ENCODE measurements at regions not wholly inside any gene's neighbourhood (a gene's known extent, or its start where the extent isn't known, plus 50 kb on each side); places are given as distances from the start of the nearest gene placed in this dataset.

GRCh38 chr14:40618225-40618898 is 988.3 kb upstream of the LRFN5 start:
- H3K4me3 ChIP-seq (ENCODE audit: low read depth, low read length), result no peak overlapping the region
- no peak for TF ChIP-seq CTCF (conservative IDR thresholded peaks at IDR 0.05; ENCODE audit: low read depth, low read length)
- DNase-seq (ENCODE audit: low read depth), result no peak

GRCh38 chr14:40616579-40616978 is 990.1 kb upstream of the LRFN5 start:
- no peak for DNase-seq (ENCODE audit: low read depth)
- TF ChIP-seq CTCF (conservative IDR thresholded peaks at IDR 0.05; ENCODE audit: low read depth, low read length), result no peak
- no peak overlapping the region for H3K4me3 ChIP-seq (ENCODE audit: low read depth, low read length)

GRCh38 chr14:40601063-40601462 is 1005.6 kb upstream of the LRFN5 start:
- TF ChIP-seq CTCF (conservative IDR thresholded peaks at IDR 0.05; ENCODE audit: low read depth, low read length), result no peak
- H3K4me3 ChIP-seq (ENCODE audit: low read depth, low read length), result no peak overlapping the region
- DNase-seq (ENCODE audit: low read depth), result no peak

GRCh38 chr14:40599725-40600124 is 1007.0 kb upstream of the LRFN5 start:
- peak; percentile 1 for DNase-seq (ENCODE audit: low read depth)
- no peak overlapping the region for H3K4me3 ChIP-seq (ENCODE audit: low read depth, low read length)
- TF ChIP-seq CTCF (conservative IDR thresholded peaks at IDR 0.05; ENCODE audit: low read depth, low read length), result no peak

GRCh38 chr14:40581264-40581663 is 1025.4 kb upstream of the LRFN5 start:
- TF ChIP-seq CTCF (conservative IDR thresholded peaks at IDR 0.05; ENCODE audit: low read depth, low read length), result no peak
- H3K4me3 ChIP-seq (ENCODE audit: low read depth, low read length), result no peak overlapping the region
- no peak for DNase-seq (ENCODE audit: low read depth)

- no peak overlapping the region for H3K4me3 ChIP-seq (ENCODE audit: low read depth, low read length)
- TF ChIP-seq CTCF (conservative IDR thresholded peaks at IDR 0.05; ENCODE audit: low read depth, low read length), result no peak
- no peak for DNase-seq (ENCODE audit: low read depth)
Measured at GRCh38 chr14:40576880-40577478, 1029.7 kb upstream of the LRFN5 start.

- TF ChIP-seq CTCF (conservative IDR thresholded peaks at IDR 0.05; ENCODE audit: low read depth, low read length), result no peak
- H3K4me3 ChIP-seq (ENCODE audit: low read depth, low read length), result no peak overlapping the region
- DNase-seq (ENCODE audit: low read depth), result no peak
Measured at GRCh38 chr14:40574780-40575179, 1031.9 kb upstream of the LRFN5 start.
